Dermis blood vessel endothelial cell (primary cell): ENCODE measurements at regions not wholly inside any gene's neighbourhood (a gene's known extent, or its start where the extent isn't known, plus 50 kb on each side); places are given as distances from the start of the nearest gene placed in this dataset.
"Not testable (repeated sequence)": the region's sequence is repeated elsewhere in the genome, so short reads cannot be mapped to it uniquely, and the experiment has no call there.

Source experiments
- DNase-seq: peaks from one replicate; pipeline ENCODE4 v3.0.0; 2010

DNA sequence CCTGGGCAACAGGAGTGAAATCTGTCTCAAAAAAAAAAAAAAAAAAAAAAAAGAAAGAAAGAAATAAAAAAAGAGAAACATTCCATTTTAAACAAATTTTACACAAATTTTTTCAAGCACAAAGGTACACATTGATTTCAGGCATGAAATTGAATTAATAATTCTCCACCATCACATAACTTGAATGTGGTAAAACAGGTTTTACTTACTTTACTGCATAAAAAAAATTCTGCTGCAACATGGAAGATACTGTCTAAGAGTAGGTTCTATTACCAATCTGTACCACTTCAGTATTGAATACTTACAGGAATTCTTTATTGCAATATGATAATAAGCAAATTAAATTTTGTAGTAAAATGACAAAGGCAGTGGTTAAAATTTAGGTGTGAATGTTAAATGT is 271.6 kb upstream of the ARSJ start:
- DNase-seq, result no peak

DNA sequence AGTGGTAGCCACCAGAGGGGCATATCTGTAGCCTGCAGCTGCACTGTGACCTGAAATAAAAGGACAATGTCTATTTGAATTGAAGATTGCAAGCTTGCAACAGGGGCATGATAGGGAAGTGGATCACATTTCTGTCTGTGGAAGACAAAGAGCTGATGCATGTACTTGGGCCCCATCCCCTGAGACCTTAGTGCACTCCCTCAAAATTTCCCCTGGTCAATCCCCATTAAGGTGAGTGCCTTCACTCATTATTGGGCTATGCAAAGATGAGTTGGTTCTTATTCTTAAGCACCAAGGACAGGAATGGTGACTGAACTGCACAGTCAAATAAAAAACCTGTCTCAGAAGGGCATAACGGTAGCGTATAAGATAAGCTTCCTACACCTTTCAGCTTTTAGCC is 273.1 kb upstream of the ARSJ start:
- no peak for DNase-seq

GRCh38 chr4:114257501-114257900 is 278.1 kb upstream of the ARSJ start:
- DNase-seq, result no peak

DNA sequence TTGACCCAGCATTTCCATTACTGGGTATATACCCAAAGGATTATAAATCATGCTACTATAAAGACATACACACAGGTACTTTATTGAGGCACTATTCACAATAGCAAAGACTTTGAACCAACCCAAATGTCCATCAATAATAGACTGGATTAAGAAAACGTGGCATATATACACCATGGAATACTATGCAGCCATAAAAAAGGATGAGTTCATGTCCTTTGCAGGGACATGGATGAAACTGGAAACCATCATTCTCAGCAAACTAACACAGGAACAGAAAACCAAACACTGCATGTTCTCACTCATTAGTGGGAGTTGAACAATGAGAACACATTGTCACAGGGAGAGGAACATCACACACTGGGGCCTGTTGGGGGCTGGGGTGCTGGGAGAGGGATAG is 283.0 kb upstream of the ARSJ start:
- DNase-seq, result not testable (repeated sequence)

DNA sequence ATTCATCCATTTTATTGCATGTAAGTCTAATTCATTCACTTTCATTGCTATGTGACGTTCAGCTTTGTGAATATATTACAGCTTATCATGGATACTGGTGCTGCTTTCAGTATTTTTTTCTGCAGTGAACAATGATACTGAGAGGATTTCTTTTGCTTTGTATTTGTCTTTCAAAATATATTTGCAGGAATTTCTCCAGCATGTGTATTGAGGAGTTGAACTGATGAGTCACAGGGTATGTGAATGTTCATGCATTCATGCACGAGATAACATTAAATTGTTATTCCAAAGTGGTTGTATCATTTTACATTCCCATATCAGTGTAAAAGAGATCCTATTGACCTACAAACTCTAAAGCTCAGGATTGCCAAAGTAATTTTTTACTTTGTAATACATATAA is 283.8 kb upstream of the ARSJ start:
- peak; percentile 2 for DNase-seq

DNA sequence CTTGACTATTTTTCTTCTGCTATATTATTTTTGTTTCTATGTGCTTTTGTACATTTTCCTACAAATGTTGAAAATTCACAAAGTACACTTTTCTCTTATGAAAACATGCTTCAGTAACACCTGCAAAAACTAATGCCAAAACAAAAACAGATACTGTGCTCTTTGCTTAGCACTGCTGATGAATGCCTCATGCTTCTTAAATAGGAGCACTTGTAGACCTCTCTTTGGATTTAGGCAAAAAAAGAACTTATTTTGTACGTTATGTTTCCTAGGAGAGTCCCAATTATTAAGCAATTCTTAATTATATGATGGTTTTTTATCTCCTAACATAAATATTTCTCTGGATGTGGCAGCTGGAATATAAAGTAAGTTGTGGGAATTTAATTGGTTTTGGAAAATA is 285.0 kb upstream of the ARSJ start:
- no peak for DNase-seq

DNA sequence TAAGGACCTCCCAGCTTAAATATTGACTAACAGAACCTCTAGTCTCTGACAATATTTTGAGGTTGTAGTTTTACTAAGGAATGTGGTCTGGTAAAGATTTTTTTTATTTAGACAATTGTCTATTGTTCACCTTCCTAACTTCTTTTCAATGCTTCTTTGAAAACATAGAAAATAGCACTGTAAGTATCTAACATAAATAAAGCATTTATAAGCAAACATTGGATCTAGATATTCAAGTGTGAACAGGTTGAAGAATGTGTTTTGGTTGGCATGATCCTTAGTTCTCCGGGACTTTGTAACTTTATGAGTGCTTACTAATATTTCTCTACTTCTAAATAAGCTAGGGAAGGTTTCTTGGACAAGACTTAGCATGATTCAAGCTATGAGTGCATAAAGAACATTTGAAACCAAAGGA is 285.4 kb upstream of the ARSJ start:
- no peak for DNase-seq

- no peak for DNase-seq
These were observed 285.9 kb upstream of the ARSJ start for GRCh38 chr4:114265342-114265741.

DNA sequence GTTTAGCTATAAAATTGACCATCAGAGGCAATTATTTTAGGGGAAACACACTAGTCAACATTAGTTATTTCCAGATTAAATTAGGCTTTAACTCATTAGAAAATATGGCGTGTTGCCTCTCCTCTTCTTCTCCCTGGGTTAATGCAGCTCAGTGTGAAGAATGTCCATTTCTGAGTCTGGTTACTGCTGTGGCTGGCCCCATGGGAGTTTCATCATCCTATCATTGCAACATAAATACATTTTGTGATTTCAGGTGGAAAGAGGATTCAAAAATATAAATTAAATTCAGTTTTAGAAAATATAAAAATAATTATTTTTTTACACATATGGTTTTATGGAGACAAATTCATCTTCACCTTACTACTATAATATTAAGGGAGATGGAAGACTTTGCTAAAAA is 288.5 kb upstream of the ARSJ start:
- DNase-seq, result no peak

DNA sequence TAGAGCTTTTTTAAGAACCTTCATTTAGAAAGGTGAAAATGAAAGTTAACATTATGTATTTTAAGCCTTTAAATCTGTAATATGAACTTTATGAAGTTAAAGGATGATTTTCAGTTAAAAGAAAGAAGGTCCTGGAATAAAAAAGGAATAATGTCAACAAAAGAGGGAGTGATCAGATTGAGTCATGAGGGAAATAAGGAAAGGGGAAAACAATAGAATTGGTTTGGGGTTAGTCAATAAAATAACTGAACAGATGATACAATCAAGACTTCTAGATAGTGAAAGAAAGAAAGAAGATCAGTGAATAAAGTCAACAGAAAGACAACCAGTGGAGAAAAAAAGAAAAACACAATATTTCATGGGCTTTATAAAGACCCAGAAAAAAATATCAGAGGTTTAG is 291.6 kb upstream of the ARSJ start:
- DNase-seq, result no peak

DNA sequence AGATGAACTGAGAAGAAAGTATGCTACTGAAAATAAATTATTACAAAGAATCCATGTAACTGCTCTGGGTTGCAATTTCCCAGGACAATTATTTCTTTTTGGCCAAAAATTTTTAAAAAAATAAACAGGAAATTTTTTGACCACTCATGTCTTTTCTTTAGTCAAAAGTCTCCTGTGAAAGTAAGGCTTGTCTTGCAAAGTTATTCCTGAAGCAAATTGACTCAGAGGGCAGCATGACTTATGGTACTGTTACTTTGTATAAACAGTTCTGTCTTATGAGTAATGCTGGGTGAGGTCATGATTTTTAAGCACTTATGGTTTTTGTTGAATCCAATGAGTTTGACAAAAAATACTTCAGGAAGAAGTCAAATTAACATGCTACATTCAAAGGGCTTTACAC is 292.8 kb upstream of the ARSJ start:
- peak; percentile 78 for DNase-seq

DNA sequence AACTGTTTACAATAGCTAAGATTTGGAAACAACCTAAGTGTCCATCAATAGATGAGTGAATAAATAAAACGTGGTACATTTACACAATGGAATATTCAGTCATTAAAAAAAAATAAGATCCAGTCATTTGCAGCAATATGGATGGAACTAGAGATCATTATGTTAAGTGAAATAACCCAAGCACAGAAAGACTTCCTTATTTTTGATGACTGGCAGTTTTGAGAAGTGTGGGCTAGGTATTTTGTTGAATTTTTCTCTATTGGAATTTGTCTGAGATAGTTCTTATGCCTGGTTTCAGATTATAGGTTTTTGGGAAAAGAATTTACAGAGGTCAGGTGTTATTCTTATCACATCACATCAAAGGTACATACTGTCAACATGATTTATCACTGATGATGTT is 293.8 kb upstream of the ARSJ start:
- no peak for DNase-seq

GRCh38 chr4:114277690-114278089 is 298.2 kb upstream of the ARSJ start:
- no peak for DNase-seq

GRCh38 chr4:114279066-114279465 is 299.6 kb upstream of the ARSJ start:
- no peak for DNase-seq

DNA sequence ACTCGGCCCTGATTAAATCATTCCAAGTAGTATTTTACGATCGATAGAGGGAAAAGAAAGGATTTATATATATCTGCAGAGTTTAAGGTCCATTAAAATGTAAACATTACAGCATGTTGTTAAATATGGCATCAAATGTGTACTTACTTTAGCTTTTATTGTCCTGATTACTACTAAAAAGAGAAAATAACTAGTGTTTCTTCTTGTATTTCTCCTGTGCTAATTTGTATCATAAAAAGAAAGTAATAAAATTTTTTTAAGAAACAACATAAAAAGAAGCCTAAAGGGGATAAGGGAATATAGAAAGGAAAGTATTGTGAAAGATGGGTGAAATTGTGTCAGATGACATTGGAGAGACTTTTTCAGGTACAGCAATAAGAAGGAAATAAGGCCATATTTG is 300.3 kb upstream of the ARSJ start:
- no peak for DNase-seq

DNA sequence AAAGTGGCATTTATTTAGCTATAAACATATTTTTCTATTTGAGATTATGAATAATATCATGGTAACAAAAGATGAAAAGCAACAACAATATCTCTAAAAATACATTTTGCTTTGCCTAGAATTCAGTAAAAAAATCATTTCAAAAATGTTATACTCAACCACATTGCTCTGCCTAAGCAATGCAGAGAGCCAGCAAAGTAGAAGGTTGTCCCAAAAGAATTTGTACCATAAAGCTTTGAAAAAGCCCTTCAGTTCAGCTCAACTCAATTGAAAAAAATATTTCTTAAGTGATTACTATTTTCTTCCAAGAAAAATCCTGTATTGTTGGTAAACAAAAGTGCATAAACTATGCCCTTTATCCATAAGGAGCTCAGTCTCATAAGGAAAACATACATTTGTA is 301.2 kb upstream of the ARSJ start:
- no peak for DNase-seq

DNA sequence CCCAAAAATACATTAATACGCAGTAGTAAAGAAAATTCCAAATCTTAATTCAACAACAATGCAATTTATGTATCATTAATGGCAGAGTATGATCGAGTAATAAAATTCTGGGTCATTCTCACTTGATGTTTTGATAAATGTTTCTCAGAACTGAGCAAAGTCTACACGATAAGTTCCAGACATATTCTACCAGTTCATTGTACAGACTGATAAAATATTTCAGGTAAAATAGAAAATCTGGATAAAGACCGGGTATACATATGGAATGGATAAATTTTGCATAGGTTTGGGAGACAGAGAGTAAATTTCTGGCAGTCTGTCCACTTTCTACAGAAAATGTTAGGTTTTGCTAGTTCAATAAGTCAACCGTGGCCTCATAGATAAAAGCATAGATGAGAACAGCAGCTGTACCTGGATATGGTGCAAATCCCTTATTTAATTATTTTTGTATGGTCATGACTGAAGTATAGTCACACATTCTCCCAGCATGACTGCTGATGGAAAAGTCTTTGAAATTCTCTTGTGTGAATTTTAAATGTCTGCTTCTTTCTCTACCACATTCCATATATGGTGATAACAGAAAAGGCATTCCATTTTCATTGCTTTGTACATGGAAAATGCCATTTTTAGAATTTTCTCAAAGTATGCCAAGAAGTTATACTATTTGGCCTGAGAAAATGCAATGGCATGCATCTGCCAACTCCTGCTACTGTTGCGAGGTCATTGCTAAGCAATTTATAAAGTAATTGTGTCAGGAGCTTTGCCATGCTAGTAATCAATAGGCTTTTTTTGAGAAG is 301.9 kb upstream of the ARSJ start:
- DNase-seq, result no peak

GRCh38 chr4:114282937-114283336 is 303.5 kb upstream of the ARSJ start:
- DNase-seq, result no peak

DNA sequence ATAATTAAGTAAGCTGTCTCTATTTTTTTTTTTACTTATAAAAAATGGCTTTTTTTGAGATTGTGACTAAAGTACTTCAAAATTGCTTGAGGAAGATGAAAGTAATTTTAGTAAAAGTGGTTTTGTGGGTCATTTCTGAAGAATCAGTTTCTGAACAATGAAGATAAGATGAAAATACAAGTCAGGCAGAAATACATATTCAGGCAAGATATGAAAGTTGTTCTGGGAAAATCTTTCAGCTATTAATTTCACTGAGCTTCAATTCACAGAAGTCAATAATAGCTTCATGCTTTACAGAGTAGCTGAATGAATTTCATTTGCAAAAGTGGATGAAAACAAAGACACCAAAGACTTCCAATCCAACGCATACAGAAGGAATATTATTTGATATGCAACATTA is 305.2 kb upstream of the ARSJ start:
- no peak for DNase-seq

DNA sequence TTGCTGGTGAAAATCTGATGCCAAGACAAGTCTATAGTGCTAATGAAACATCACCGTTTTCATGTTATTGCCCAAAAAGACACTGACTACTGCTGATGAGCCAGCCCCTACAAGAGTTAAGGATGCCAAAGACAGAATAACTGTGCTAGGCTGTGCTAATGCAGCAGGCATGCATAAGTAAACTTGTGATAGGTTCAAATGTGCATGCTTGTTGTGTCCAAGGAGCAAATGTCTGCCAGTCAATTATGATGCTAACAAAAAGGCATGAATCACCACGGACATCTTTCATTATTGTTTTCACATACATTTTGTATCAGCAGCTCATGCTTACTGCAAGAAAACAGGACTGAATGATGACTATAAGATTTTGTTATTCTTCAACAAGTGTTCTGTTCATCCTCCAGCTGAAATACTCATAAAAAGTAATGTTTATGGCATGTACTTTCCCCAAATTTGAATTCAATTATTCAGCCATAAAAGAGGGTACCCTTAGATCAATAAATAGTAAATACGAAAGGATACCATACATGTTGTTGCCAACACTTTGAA is 306.9 kb upstream of the ARSJ start:
- DNase-seq, result no peak

- DNase-seq, result no peak
These were observed 307.7 kb upstream of the ARSJ start for GRCh38 chr4:114287079-114287696.

- DNase-seq, result no peak
These were observed 302.5 kb upstream of the UGT8 start for GRCh38 chr4:114296126-114296525.

DNA sequence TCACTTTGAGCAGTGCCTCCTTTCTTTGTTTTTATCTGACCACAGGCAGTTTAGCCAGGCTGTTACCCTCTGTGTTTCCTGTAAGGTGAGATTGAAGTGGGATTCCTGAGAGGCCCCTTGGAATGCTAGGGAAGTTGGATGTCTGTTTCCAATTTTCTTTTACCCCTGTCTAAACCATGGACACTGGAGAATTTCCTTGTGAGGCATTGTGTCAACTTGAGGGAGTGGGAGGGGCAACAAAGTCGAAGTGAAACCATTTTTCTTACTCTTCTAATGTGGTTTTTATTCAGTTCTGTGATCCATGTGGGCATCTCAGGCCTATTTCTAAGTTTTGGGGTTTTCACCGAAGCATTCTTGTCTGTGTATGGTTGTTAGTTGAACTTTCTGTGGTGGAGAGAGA is 296.1 kb upstream of the UGT8 start:
- no peak for DNase-seq

DNA sequence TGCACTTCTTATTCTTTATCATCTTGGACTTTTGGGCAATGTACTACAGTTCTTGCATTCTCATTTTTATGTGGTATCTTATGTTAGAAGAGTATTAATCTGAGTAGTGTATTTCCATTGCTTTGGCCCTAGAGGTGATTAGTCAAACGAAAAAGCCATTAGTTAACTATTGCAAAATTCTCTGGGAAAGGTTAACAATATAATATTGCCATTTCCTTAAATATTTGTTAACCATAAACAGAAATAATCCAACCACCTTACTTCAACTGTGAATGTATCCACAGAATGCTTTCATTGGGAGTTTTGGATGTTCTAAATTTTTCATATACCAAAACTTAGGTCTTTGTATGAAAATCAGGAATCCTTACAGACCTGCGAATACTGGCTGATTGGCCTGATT is 294.6 kb upstream of the UGT8 start:
- DNase-seq, result no peak

DNA sequence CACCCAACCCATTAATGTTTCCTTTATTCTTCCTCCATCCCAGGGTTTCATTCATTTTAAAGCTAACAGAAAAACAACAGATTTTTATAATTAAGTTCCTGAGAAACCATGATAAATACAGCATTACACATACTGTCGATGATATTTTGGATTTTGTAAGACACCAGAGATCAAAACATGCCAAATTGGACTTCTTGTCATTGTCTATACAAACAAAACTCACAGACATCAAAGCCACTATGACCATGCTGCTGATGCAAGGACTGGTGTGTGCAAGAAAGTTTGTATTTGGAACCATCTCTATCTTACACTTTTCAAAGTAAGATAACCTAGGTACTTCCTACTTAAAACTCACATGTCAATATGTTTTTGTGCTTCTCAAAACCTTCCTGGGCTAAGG is 294.0 kb upstream of the UGT8 start:
- no peak for DNase-seq
